ENCODE measurements at regions not wholly inside any gene's neighbourhood (a gene's known extent, or its start where the extent isn't known, plus 50 kb on each side); places are given as distances from the start of the nearest gene placed in this dataset.

DNA sequence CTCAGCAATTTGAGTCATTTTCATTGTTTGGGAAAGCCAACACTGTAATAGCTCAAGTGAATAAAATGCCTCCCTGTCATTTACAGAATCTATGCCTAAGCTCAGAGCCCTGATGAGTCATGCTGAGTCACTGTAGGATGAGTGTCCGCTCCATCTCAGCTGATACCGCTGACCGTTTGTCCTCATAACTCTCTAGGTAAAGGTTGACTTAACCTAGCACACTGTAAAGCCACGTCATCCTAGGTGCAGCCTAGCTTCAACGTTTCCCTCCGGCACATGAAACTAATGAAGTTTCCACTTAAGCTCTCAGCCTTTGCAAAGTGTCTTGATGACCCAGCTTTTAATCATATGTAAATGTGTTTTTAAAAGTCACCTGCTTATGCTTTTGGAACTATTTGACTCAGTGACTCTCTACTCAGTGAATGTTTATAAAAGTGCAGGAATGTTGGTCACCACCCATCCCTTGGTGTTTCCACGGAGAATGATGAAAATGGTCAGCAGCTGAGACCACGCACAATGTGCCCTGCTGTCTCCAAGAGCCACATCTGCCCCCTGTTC lies 154.0 kb downstream of the PMAIP1 start (continued):
- TF ChIP-seq EP300 (IDR thresholded peaks at IDR 0.05; ENCODE audit: borderline replicate concordance in 1 of 2, low read depth in 1 of 2, low read length in 1 of 2) (peak; percentile 28 to 94; a peak in 2 of 4 replicates), GABPA (IDR thresholded peaks at IDR 0.05; ENCODE audit: low read depth) (peak; percentile 5; the same call in 1 of the 2 replicates), EZH2phosphoT487 (IDR thresholded peaks at IDR 0.05; ENCODE audit: borderline replicate concordance, low read depth) (no peak), NFIC (IDR thresholded peaks at IDR 0.05; ENCODE audit: borderline replicate concordance) (peak; percentile 75), SIN3A (IDR thresholded peaks at IDR 0.05; ENCODE audit: borderline replicate concordance, low read depth, low read length) (no peak), RFX5 (IDR thresholded peaks at IDR 0.05; ENCODE audit: low read length) (no peak), TAF1 (IDR thresholded peaks at IDR 0.05; ENCODE audit: borderline replicate concordance, low read depth, low read length) (no peak)
- TF ChIP-seq, protein P1, sequence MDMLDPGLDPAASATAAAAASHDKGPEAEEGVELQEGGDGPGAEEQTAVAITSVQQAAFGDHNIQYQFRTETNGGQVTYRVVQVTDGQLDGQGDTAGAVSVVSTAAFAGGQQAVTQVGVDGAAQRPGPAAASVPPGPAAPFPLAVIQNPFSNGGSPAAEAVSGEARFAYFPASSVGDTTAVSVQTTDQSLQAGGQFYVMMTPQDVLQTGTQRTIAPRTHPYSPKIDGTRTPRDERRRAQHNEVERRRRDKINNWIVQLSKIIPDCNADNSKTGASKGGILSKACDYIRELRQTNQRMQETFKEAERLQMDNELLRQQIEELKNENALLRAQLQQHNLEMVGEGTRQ (IDR thresholded peaks at IDR 0.05; ENCODE audit: borderline replicate concordance, low read depth, low read length), result no peak
- TF ChIP-seq, protein P2, sequence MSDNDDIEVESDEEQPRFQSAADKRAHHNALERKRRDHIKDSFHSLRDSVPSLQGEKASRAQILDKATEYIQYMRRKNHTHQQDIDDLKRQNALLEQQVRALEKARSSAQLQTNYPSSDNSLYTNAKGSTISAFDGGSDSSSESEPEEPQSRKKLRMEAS (IDR thresholded peaks at IDR 0.05; ENCODE audit: low read depth), result peak; percentile 47; the same call in 1 of the 2 replicates

DNA sequence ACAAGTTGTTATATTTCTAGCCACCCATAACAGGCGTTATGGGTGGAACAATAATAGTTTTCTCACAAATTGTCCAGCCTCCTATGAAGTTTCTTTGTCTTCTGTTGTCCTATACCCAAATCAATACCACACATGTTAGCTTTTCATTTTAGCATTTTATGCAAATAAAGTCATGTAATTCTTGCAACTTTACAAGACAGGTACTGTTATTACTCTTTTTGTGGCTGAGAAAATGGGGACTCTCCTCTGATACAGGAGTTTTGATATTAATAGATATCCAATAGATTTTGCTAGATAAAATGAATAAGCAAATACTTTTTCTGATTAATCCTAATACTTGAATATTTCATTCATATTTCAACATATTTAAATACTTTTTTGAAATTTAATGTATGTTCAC lies 151.0 kb downstream of the PMAIP1 start:
- no peak overlapping the region for H2AFZ ChIP-seq (ENCODE audit: low read depth)
- peaks cover 0 to 18% of the 10 kb centered on the region in 2 experiments; a peak in 2 of 4 replicates for H3K4me1 ChIP-seq (ENCODE audit: control insufficient read depth in 1 of 2, insufficient read depth in 2 of 2, low read depth in 1 of 2, low read length in 1 of 2)
- no peak overlapping the region for H3K4me2 ChIP-seq
- WGBS (ENCODE audit: low lambda C conversion rate), result 88% methylated on average over 1 of the region's 1 CpG
- no peaks in the 10 kb centered on the region for H3K9me2 ChIP-seq
- H3K27me3 ChIP-seq (ENCODE audit: insufficient read depth), result no peaks in the 10 kb centered on the region
- DNase-seq, result no peak
- no peak overlapping the region for H3K27ac ChIP-seq (ENCODE audit: low read depth in 2 of 2, low read length in 1 of 2)
- no peak overlapping the region for H3K9ac ChIP-seq
- peaks cover 22% of the 10 kb centered on the region for H3F3A ChIP-seq (replicated peaks; ENCODE audit: insufficient read depth)
- H3K36me3 ChIP-seq (replicated peaks in 1 of 2; ENCODE audit: control insufficient read depth in 1 of 2, insufficient read depth in 2 of 2, low read length in 1 of 2), result no peaks in the 10 kb centered on the region
- H3K79me2 ChIP-seq (ENCODE audit: insufficient read depth), result no peaks in the 10 kb centered on the region
- ChIA-PET CTCF (no interaction called here), POLR2A (no interaction called here)
- H4K20me1 ChIP-seq (ENCODE audit: insufficient read depth), result no peaks in the 10 kb centered on the region
- no peak overlapping the region for H3K4me3 ChIP-seq (ENCODE audit: low read depth in 2 of 2, low read length in 1 of 2)
- H3K9me3 ChIP-seq, result no peaks in the 10 kb centered on the region
- TF ChIP-seq, protein P3, sequence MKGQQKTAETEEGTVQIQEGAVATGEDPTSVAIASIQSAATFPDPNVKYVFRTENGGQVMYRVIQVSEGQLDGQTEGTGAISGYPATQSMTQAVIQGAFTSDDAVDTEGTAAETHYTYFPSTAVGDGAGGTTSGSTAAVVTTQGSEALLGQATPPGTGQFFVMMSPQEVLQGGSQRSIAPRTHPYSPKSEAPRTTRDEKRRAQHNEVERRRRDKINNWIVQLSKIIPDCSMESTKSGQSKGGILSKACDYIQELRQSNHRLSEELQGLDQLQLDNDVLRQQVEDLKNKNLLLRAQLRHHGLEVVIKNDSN (IDR thresholded peaks at IDR 0.05; ENCODE audit: borderline replicate concordance, low read depth), result no peak
- no peak for TF ChIP-seq EP300 (IDR thresholded peaks at IDR 0.05; ENCODE audit: borderline replicate concordance in 1 of 2, low read depth in 1 of 2, low read length in 1 of 2)

DNA sequence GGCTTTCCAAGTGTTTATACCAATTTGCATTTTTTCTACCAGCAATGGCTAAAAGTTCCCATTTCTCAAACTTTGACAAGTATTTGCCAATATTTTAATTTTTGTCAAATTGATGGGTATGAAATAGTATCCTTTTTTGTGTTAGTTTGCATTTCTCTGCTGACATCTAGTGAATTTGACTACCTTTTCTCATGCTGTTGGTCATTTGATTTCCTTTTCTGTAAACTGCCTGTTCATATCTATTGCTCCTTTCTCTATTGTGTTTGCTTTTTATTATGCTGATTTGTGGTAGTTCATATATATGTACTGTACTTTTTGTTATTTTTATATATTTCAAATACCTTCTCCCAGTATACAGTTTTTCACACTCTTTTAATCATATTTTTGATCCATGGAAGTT lies 149.4 kb downstream of the PMAIP1 start:
- Histone ChIP-seq H3K4me1 (ENCODE audit: control insufficient read depth in 1 of 2, insufficient read depth in 2 of 2, low read depth in 1 of 2, low read length in 1 of 2) (peaks cover 0 to 29% of the 10 kb centered on the region in 2 experiments; a peak in 2 of 4 replicates), H3F3A (replicated peaks; ENCODE audit: insufficient read depth) (peaks cover 32% of the 10 kb centered on the region), H3K9me2 (no peaks in the 10 kb centered on the region), H3K9me3 (no peaks in the 10 kb centered on the region), H3K36me3 (replicated peaks in 1 of 2; ENCODE audit: control insufficient read depth in 1 of 2, insufficient read depth in 2 of 2, low read length in 1 of 2) (no peaks in the 10 kb centered on the region), H2AFZ (ENCODE audit: low read depth) (no peak overlapping the region), H3K27me3 (ENCODE audit: insufficient read depth) (no peaks in the 10 kb centered on the region), H3K79me2 (ENCODE audit: insufficient read depth) (no peaks in the 10 kb centered on the region), H4K20me1 (ENCODE audit: insufficient read depth) (no peaks in the 10 kb centered on the region), H3K27ac (ENCODE audit: low read depth in 2 of 2, low read length in 1 of 2) (no peak overlapping the region), H3K4me3 (ENCODE audit: low read depth in 2 of 2, low read length in 1 of 2) (no peak overlapping the region), H3K4me2 (no peak overlapping the region), H3K9ac (no peak overlapping the region)
- POLR2A ChIA-PET, result no interaction called here
- DNase-seq, result no peak
- CTCF ChIA-PET, result no interaction called here
- TF ChIP-seq, protein P3 (IDR thresholded peaks at IDR 0.05; ENCODE audit: borderline replicate concordance, low read depth), result no peak
- TF ChIP-seq RAD21 (IDR thresholded peaks at IDR 0.05; ENCODE audit: low read length) (no peak), RCOR1 (IDR thresholded peaks at IDR 0.05; ENCODE audit: low read length) (no peak), SMC3 (IDR thresholded peaks at IDR 0.05; ENCODE audit: low read depth, low read length) (no peak), EZH2phosphoT487 (IDR thresholded peaks at IDR 0.05; ENCODE audit: borderline replicate concordance, low read depth) (no peak), TEAD4 (IDR thresholded peaks at IDR 0.05; ENCODE audit: borderline replicate concordance, insufficient read depth) (no peak), NFIC (IDR thresholded peaks at IDR 0.05; ENCODE audit: borderline replicate concordance) (no peak), EP300 (IDR thresholded peaks at IDR 0.05; ENCODE audit: borderline replicate concordance in 1 of 2, low read depth in 1 of 2, low read length in 1 of 2) (no peak), ELF1 (IDR thresholded peaks at IDR 0.05) (no peak), MEF2A (IDR thresholded peaks at IDR 0.05; ENCODE audit: borderline replicate concordance, low read depth) (no peak), TAF1 (IDR thresholded peaks at IDR 0.05; ENCODE audit: borderline replicate concordance, low read depth, low read length) (no peak)
- TF ChIP-seq, protein P2 (IDR thresholded peaks at IDR 0.05; ENCODE audit: low read depth), result no peak
- TF ChIP-seq, protein P4, sequence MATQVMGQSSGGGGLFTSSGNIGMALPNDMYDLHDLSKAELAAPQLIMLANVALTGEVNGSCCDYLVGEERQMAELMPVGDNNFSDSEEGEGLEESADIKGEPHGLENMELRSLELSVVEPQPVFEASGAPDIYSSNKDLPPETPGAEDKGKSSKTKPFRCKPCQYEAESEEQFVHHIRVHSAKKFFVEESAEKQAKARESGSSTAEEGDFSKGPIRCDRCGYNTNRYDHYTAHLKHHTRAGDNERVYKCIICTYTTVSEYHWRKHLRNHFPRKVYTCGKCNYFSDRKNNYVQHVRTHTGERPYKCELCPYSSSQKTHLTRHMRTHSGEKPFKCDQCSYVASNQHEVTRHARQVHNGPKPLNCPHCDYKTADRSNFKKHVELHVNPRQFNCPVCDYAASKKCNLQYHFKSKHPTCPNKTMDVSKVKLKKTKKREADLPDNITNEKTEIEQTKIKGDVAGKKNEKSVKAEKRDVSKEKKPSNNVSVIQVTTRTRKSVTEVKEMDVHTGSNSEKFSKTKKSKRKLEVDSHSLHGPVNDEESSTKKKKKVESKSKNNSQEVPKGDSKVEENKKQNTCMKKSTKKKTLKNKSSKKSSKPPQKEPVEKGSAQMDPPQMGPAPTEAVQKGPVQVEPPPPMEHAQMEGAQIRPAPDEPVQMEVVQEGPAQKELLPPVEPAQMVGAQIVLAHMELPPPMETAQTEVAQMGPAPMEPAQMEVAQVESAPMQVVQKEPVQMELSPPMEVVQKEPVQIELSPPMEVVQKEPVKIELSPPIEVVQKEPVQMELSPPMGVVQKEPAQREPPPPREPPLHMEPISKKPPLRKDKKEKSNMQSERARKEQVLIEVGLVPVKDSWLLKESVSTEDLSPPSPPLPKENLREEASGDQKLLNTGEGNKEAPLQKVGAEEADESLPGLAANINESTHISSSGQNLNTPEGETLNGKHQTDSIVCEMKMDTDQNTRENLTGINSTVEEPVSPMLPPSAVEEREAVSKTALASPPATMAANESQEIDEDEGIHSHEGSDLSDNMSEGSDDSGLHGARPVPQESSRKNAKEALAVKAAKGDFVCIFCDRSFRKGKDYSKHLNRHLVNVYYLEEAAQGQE (IDR thresholded peaks at IDR 0.05; ENCODE audit: low read depth, low read length), result no peak
